ENCODE measurements at regions not wholly inside any gene's neighbourhood (a gene's known extent, or its start where the extent isn't known, plus 50 kb on each side); places are given as distances from the start of the nearest gene placed in this dataset.
A peak's percentile ranks its signal among the peaks of the same experiment; 100 is the strongest.

DNA sequence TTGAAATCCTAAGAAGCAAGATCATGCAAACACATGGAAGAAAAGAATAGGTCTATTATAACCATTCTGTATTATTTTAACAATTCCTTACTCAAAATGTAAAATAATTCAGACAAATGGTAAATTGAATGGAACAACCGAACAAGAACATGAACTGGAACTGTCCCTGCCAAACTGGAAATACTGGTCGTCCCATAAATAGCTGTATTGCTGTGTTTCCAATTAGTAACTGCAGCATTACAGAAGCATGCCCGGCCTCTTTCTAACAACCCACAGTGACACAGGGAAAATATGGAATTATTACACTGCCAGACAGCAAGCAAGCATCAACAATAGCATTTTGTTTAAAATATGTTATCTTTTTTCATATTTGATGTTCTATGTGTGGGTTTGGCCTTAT lies 1138.5 kb upstream of the PHF14 start:
- Histone ChIP-seq H3K4me3 (ENCODE audit: low read length) (no peak overlapping the region), H3K36me3 (replicated peaks; ENCODE audit: low read depth, low read length) (no peaks in the 10 kb centered on the region), H3K27ac (ENCODE audit: low read length) (no peak overlapping the region), H3K9ac (ENCODE audit: low read length) (no peak overlapping the region), H4K20me1 (ENCODE audit: insufficient read depth, low read length) (no peaks in the 10 kb centered on the region), H3K79me2 (ENCODE audit: low read length) (no peaks in the 10 kb centered on the region), H3K27me3 (ENCODE audit: low read depth, low read length) (peaks cover 18% of the 10 kb centered on the region), H2AFZ (ENCODE audit: low read depth, low read length) (no peak overlapping the region), H3K4me2 (ENCODE audit: low read length) (peak overlapping the region; percentile 47), H3K9me3 (ENCODE audit: insufficient read depth, low read length) (no peaks in the 10 kb centered on the region), H3K4me1 (ENCODE audit: low read length) (peaks cover 16% of the 10 kb centered on the region)
- no peak for TF ChIP-seq EZH2phosphoT487 (IDR thresholded peaks at IDR 0.05; ENCODE audit: low read depth)
- TF ChIP-seq, protein P1, sequence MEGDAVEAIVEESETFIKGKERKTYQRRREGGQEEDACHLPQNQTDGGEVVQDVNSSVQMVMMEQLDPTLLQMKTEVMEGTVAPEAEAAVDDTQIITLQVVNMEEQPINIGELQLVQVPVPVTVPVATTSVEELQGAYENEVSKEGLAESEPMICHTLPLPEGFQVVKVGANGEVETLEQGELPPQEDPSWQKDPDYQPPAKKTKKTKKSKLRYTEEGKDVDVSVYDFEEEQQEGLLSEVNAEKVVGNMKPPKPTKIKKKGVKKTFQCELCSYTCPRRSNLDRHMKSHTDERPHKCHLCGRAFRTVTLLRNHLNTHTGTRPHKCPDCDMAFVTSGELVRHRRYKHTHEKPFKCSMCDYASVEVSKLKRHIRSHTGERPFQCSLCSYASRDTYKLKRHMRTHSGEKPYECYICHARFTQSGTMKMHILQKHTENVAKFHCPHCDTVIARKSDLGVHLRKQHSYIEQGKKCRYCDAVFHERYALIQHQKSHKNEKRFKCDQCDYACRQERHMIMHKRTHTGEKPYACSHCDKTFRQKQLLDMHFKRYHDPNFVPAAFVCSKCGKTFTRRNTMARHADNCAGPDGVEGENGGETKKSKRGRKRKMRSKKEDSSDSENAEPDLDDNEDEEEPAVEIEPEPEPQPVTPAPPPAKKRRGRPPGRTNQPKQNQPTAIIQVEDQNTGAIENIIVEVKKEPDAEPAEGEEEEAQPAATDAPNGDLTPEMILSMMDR (IDR thresholded peaks at IDR 0.05; ENCODE audit: low read depth, low read length) = no peak

DNA sequence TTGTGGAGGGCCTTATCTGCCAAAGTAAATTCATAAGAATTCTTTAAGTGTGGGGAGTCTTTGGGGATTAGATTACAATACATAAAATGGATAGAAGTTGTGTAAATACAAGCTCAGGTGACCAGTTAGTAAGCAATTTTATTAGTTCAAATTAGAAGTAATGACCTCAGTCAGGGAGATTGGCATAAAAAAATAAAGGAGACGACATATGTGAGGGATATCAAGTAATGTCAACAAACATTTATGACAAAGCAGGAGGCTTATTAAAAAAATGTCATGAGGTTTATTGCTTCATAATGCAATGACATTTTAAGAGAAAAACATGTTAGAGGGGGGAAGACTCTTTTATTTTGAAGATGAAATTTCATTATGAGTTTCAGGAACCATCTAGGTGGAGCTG lies 1137.0 kb upstream of the PHF14 start:
- H3K9ac ChIP-seq (ENCODE audit: low read length) = no peak overlapping the region
- TF ChIP-seq, protein P1 (IDR thresholded peaks at IDR 0.05; ENCODE audit: low read depth, low read length) = no peak
- TF ChIP-seq EZH2phosphoT487 (IDR thresholded peaks at IDR 0.05; ENCODE audit: low read depth) = no peak
- no peak overlapping the region for H3K4me3 ChIP-seq (ENCODE audit: low read length)
- H3K27me3 ChIP-seq (ENCODE audit: low read depth, low read length) = peaks cover 13% of the 10 kb centered on the region; the same call in 1 of the 2 replicates
- peaks cover 10% of the 10 kb centered on the region for H3K4me1 ChIP-seq (ENCODE audit: low read length)
- no peak overlapping the region for H3K27ac ChIP-seq (ENCODE audit: low read length)
- no peaks in the 10 kb centered on the region for H3K79me2 ChIP-seq (ENCODE audit: low read length)
- no peaks in the 10 kb centered on the region for H3K9me3 ChIP-seq (ENCODE audit: insufficient read depth, low read length)
- no peak overlapping the region for H3K4me2 ChIP-seq (ENCODE audit: low read length)
- H3K36me3 ChIP-seq (replicated peaks; ENCODE audit: low read depth, low read length) = no peaks in the 10 kb centered on the region
- no peak overlapping the region for H2AFZ ChIP-seq (ENCODE audit: low read depth, low read length)
- no peaks in the 10 kb centered on the region for H4K20me1 ChIP-seq (ENCODE audit: insufficient read depth, low read length)

- no peak overlapping the region for H3K9ac ChIP-seq (ENCODE audit: low read length)
- TF ChIP-seq, protein P1 (IDR thresholded peaks at IDR 0.05; ENCODE audit: low read depth, low read length) = no peak
- TF ChIP-seq EZH2phosphoT487 (IDR thresholded peaks at IDR 0.05; ENCODE audit: low read depth) = no peak
Observed at GRCh38 chr7:9842301-9842700, 1131.4 kb upstream of the PHF14 start.

GRCh38 chr7:9846902-9847301 lies 1126.8 kb upstream of the PHF14 start:
- no peaks in the 10 kb centered on the region for H3K9me3 ChIP-seq (ENCODE audit: insufficient read depth, low read length)
- H3K36me3 ChIP-seq (replicated peaks; ENCODE audit: low read depth, low read length) = no peaks in the 10 kb centered on the region
- no peaks in the 10 kb centered on the region for H4K20me1 ChIP-seq (ENCODE audit: insufficient read depth, low read length)
- H3K4me1 ChIP-seq (ENCODE audit: low read length) = no peaks in the 10 kb centered on the region
- H3K4me2 ChIP-seq (ENCODE audit: low read length) = no peak overlapping the region
- no peak overlapping the region for H3K27ac ChIP-seq (ENCODE audit: low read length)
- no peaks in the 10 kb centered on the region for H3K27me3 ChIP-seq (ENCODE audit: low read depth, low read length)
- H3K9ac ChIP-seq (ENCODE audit: low read length) = no peak overlapping the region
- H2AFZ ChIP-seq (ENCODE audit: low read depth, low read length) = no peak overlapping the region
- H3K79me2 ChIP-seq (ENCODE audit: low read length) = no peaks in the 10 kb centered on the region
- TF ChIP-seq, protein P1 (IDR thresholded peaks at IDR 0.05; ENCODE audit: low read depth, low read length) = no peak
- TF ChIP-seq EZH2phosphoT487 (IDR thresholded peaks at IDR 0.05; ENCODE audit: low read depth) = no peak
- no peak overlapping the region for H3K4me3 ChIP-seq (ENCODE audit: low read length)

More at GRCh38 chr7:9842301-9842700, 1131.4 kb upstream of the PHF14 start:
- H2AFZ ChIP-seq (ENCODE audit: low read depth, low read length) = no peak overlapping the region
- H3K27me3 ChIP-seq (ENCODE audit: low read depth, low read length) = 0 out of 2 replicates have a peak, but pooled peaks cover 4% of the 10 kb centered on the region
- no peak overlapping the region for H3K4me2 ChIP-seq (ENCODE audit: low read length)
- H3K79me2 ChIP-seq (ENCODE audit: low read length) = no peaks in the 10 kb centered on the region
- H3K36me3 ChIP-seq (replicated peaks; ENCODE audit: low read depth, low read length) = no peaks in the 10 kb centered on the region
- H3K4me3 ChIP-seq (ENCODE audit: low read length) = no peak overlapping the region
- no peaks in the 10 kb centered on the region for H3K9me3 ChIP-seq (ENCODE audit: insufficient read depth, low read length)
- no peak overlapping the region for H3K27ac ChIP-seq (ENCODE audit: low read length)
- H3K4me1 ChIP-seq (ENCODE audit: low read length) = no peaks in the 10 kb centered on the region
- H4K20me1 ChIP-seq (ENCODE audit: insufficient read depth, low read length) = no peaks in the 10 kb centered on the region

All from OCI-LY3 (cell line).